GM21526 (cell line): ENCODE measurements at regions not wholly inside any gene's neighbourhood (a gene's known extent, or its start where the extent isn't known, plus 50 kb on each side); places are given as distances from the start of the nearest gene placed in this dataset.
A peak's percentile ranks its signal among the peaks of the same experiment; 100 is the strongest.

Experiments used
- ATAC-seq: cut with Tn5 transposase; IDR thresholded peaks from one replicate; pipeline ENCODE4 v1.9.1; 2021; ENCODE audit warnings: moderate library complexity; ENCODE audit not compliant: unreplicated experiment, low FRiP score

- ATAC-seq, result peak; percentile 4
Observed at GRCh38 chr11:95337972-95338429, 107.0 kb upstream of the SESN3 start.

GRCh38 chr11:95337175-95337957 lies 106.4 kb upstream of the SESN3 start:
- peak; percentile 91 for ATAC-seq

DNA sequence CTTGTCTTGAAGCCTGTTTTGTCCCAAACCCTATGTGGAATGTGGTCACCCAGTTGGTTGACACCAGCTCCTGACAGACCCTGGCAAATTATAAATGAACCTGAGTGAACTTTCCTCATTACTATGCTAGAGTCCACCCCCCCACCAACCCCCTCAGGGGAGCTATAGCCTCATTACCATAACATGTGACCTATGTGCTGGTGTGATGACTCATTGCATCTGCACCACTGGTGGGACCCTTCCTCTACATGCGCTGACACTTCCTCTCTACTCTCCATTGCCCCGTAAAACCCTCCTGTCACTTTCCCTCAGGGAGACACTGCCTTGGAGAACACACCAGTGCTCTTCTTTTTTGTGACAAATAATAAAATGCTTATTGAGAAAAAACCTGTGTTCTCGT lies 105.0 kb upstream of the SESN3 start:
- ATAC-seq, result no peak

- ATAC-seq, result no peak
Observed at GRCh38 chr11:95331161-95331560, 100.2 kb upstream of the SESN3 start.

DNA sequence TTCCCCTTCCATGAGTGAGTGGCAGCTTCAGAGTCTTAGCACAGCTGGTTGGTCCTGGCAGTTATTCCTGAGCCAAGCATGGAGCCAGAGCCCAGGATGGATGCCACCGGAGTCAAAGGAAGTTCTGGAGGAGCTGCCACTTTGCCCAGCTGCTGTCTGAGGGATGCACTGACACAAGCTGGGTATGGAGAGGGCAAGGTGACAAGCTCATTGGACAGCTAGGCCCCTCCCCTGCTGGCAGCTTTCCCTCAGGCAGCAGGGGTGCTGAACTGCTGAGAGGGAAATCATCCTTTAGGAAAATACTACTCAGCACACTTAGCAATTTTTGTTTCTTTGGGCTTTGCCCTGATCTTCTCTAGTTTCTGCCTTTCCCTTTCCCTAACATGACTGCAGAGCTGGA lies 99.3 kb upstream of the SESN3 start:
- ATAC-seq, result no peak

DNA sequence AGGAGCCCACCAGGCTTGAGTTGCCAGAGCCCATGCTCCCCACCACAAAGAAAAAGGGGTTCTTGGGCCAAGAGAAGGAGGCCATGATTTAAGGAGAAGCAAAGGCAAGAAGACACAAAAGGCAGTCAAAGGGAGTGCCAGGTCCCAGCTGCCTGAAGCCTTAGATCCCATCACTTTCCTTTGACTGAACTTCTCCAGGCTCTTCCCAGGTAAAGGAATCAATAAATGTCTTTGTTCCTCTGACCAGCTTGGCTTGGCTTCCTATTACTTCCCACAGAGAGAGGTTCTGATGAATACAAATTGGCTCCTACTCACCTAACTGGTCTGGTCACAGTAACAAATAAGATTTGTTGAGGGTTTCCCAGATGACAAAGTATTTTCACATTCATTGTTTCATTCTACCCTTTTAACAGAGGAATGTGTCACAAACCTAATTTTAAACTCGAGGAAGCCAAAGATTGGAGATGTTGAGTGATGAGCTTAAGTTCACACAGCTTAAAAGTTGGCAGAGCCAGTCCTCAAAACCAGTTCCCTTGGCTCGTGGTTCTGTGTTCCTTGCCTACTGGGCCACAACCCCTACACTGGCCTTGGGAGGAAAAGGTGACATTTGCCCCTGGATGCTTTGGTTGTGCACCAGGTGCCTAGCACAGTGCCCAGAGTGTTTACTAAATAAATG lies 96.4 kb upstream of the SESN3 start:
- no peak for ATAC-seq

DNA sequence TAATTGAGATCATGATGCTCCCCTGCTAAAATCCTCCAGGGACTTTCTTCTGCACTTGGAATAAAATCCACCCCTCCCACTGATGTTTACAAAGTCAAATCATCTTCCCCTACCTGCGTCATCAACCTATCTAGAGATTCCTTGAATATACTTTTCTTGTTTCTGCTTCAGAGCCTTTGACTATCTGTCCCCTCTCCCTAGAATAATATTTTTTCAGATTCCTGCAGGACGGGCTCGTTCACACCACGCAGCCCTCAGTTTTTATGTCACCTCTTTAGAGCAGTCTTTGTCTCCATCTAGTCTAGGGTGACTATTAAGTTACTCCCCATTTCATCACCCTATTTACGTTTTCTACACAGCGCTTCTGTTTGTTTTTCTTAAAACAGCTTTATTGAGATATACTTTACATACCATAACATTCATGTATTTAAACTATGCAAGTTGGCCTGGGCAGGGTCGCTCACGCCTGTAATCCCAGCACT lies 94.8 kb upstream of the SESN3 start:
- no peak for ATAC-seq

DNA sequence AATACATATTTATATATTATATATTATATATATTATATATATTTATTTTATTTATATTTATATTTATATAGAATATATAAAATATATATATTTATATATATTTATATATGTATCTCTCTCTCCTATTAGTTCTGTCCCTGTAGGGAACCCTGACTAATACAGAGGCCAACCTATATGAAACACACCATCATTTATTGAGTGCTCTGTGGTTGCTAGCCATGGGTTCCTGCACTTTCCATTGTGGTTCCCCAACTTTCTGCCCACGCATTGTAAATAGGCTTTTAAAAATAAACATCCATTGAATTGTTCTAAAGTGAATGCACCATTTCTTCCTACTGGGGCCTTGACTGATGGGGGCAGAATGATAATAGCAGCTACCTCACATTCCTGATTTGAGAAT lies 93.8 kb upstream of the SESN3 start:
- ATAC-seq, result no peak

- ATAC-seq, result no peak
Observed at GRCh38 chr11:95322539-95322938, 91.5 kb upstream of the SESN3 start.

- ATAC-seq, result no peak
Observed at GRCh38 chr11:95318498-95318897, 87.5 kb upstream of the SESN3 start.

GRCh38 chr11:95308512-95309035 lies 77.6 kb upstream of the SESN3 start:
- ATAC-seq, result no peak

DNA sequence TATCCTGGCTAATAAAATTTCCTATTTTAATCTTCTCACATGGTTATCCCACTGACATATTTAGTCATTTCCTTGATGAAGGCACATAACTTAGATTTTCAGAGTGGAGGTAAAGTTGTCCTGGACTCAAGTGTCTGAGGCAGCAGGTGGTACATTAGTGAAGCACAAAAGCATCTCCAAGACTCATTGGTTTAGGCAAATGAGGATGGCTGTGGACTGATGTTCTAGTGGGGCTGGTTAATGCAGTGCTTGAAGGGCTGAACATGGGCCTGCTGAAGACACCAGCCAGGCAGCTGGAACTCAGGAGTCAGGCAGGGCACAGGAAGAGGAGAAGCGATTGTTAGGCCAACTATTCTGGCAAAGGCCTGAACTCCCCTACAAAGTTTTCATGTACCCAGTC lies 76.3 kb upstream of the SESN3 start:
- no peak for ATAC-seq

DNA sequence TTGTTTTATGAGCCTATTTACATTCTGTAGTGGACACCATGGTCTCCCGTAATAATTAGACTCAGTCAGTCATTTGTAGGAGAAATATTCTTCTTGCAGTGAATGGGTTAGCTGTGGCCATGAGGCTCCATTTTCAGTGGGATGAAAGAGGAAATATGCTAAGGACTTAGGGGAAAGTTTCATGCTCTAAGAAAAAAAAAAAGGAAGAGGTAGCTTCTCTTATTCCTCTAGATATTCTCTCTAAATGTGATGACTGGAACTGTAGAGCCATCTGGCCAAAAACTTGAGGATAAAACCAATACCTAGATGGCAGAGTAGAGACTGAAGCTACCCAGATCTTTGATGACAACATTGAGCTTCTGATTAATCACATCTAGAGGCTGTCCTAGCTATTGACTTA lies 75.8 kb upstream of the SESN3 start:
- ATAC-seq, result no peak

- no peak for ATAC-seq
Observed at GRCh38 chr11:95306123-95306522, 75.1 kb upstream of the SESN3 start.

DNA sequence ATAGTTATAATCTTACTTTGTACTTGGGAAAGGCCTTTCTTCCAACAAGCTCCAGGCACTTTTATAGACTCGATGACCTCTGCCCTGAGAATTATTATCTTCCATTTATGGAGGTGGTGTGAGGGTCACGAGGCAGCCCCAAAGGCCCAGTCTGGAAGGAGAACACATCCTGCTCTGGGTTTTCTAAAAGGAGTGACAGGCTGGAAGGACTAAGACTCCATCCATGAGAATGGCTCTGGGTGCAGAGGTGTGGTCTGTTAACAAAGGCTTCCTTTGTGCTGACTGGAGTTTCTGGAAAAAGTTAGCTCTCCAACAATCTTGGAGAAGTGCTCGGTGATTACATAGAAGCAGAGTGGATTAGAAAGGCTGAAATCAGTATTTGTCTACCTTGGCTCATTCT lies 74.7 kb upstream of the SESN3 start:
- ATAC-seq, result no peak

DNA sequence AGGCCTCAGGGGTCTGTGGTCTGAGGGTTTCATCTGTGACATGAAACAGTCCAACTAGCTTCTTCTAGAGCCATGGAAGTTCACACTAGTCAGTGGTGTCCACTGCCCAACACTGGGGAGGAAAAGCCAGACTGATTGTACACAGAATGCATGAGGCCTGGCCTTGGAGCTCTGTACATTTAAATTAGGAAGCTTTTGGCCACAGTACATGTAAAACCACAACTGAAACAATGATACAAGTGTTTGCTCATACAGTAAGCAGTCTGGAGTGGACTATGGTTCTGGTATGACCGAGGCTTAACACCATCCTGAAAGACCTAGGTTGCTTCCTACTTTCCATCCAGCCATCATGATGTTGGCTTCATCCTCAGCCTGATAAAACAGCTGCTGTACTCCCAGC lies 73.8 kb upstream of the SESN3 start:
- ATAC-seq, result no peak

DNA sequence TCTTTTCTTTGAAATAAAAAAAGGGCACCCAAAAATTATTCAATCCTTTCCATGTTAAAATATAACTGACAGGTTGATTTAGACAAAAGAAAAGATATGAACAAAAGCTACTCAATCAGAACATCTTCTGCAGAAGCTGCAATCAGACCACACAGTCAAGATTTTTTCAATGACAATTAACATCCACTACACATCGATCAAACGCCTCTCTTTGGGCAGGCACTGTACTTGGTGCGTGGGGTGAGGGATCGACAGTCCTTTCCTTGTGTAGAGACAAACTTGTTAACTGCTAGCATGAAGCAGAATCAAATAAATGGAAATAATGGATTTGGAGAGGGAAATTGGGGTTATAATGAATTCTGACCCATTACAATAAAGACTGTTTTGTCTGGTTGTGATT lies 71.2 kb upstream of the SESN3 start:
- ATAC-seq, result no peak

- no peak for ATAC-seq
Observed at GRCh38 chr11:95301474-95301873, 70.5 kb upstream of the SESN3 start.

GRCh38 chr11:95299078-95299679 lies 68.2 kb upstream of the SESN3 start:
- no peak for ATAC-seq

DNA sequence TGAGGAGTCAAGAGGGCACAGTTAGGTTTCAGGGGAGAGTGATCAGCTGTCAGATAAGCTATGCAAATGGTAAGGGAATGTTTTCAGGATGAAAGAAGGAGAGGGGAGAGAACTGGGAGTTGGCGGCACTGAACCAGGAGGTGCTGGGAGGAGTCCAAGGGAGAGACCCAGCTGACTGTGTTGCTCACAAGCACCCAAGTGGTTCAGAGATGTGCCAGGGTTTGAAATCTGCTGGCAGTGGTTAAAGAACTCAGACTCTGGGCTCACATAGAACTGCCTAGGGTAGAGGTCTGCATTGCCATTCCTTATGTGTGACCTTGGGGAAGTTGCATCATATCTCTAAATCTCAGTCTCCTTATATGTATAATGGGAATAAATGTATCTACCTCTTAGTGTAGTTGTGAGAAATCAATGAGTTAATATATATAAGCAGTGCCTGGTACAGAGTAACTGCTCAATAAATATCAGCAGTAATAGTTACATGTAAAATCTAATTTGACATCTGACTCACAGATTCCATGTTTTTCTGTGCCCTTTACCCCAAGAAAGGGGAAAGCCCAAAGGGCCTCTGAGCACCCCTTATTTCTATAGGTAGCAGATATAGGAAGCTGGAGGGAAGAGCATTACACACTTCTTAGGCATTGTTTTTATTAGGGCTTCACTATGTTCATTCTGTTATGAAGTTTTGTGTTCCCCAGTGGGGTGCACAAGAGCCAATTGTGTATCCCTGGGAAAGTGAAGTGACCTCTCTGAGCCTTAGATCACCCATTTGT lies 66.9 kb upstream of the SESN3 start:
- no peak for ATAC-seq

- peak; percentile 95 for ATAC-seq
Observed at GRCh38 chr11:95296621-95297025, 65.6 kb upstream of the SESN3 start.
